Heart right ventricle (tissue), 16 donors: ENCODE measurements at regions not wholly inside any gene's neighbourhood (a gene's known extent, or its start where the extent isn't known, plus 50 kb on each side); places are given as distances from the start of the nearest gene placed in this dataset.
"Not testable (repeated sequence)": the region's sequence is repeated elsewhere in the genome, so short reads cannot be mapped to it uniquely, and the experiment has no call there.

Source experiments
- ATAC-seq, 8 donors: fragments of 200-7000 bp; cut with Tn5 transposase; one replicate each; pipeline ENCODE4 v1.9.1; 2020; ENCODE audit warnings: mild to moderate bottlenecking in 8 of 8, moderate library complexity in 8 of 8, moderate number of reproducible peaks in 1 of 8
- DNase-seq, 2 donors: peaks; one replicate each; pipeline ENCODE4 v3.0.0-alpha.2; 2020
- H3K27ac ChIP-seq, 10 donors: fragments of 200-600 bp; sonication (generic) in 2 of 10; one replicate each; pipeline versions ENCODE4 v1.5.0 to v1.8.0; 2020 to 2022; ENCODE audit warnings: mild to moderate bottlenecking in 3 of 10
- H3K27me3 ChIP-seq, 7 donors: fragments of 200-600 bp; one replicate each; pipeline ENCODE4 v1.8.0; 2021 to 2022; ENCODE audit warnings: mild to moderate bottlenecking in 2 of 7
- H3K36me3 ChIP-seq, 9 donors: fragments of 200-600 bp; sonication (generic) in 1 of 9; one replicate each; pipeline versions ENCODE4 v1.5.0 to v1.8.0; 2020 to 2022; ENCODE audit warnings: mild to moderate bottlenecking in 2 of 9
- H3K4me1 ChIP-seq, 9 donors: fragments of 200-600 bp; sonication (generic) in 1 of 9; one replicate each; pipeline versions ENCODE4 v1.5.0 to v1.8.0; 2020 to 2022; ENCODE audit warnings: mild to moderate bottlenecking in 4 of 9
- H3K4me3 ChIP-seq, 10 donors: fragments of 200-600 bp; sonication (generic) in 2 of 10; one replicate each; pipeline versions ENCODE4 v1.5.0 to v1.8.0; 2020 to 2022; ENCODE audit warnings: mild to moderate bottlenecking in 7 of 10, moderate library complexity in 2 of 10
- H3K9me3 ChIP-seq, 11 donors: fragments of 200-600 bp in 10 of 11; sonication (generic) in 2 of 11; one replicate each; pipeline versions ENCODE4 v1.5.0 to v1.8.0; 2013 to 2022; ENCODE audit warnings: mild to moderate bottlenecking in 2 of 11, control low read depth in 1 of 11, moderate library complexity in 1 of 11
- CTCF ChIP-seq, 9 donors: fragments of 200-600 bp; sonication (generic) in 2 of 9; IDR thresholded peaks; one replicate each; pipeline versions ENCODE4 v1.5.0 to v1.8.0; 2021 to 2022; ENCODE audit warnings: antibody characterized with exemption in 9 of 9, mild to moderate bottlenecking in 5 of 9, moderate library complexity in 1 of 9
- WGBS, 2 donors: extraction: QIAGEN DNeasy Blood & Tissue Kit; methylation state at CpG; one replicate each; pipeline ENCODE4 v1.1.7; 2013; ENCODE audit warnings: inconsistent platforms in 1 of 2; 5-methylcytosine and 5-hydroxymethylcytosine counted together
- intact Hi-C, 10 donors: fragments of 100-400 bp; cut with DNase I; formaldehyde crosslinking; loops; one replicate each; pipeline versions ENCODE4 v1.11.1 to v1.14.2; 2022
- donor health status: Arrhythmogenic right ventricular cardiomyopathy.
- donor health status: ischemic (EF 13 %, LVEDD 7.1; RV severe dilation, severe dysfunction).
- donor health status: healthy with polysubstance abuse.
- donor health status: DM: no; HTN: yes; CAD: no.
- donor health status: DM: no; HTN: no; CAD: no.
- donor health status: ischemic (EF 25% LVEDD 6.9; RV normal size, moderate dysfunction).
- donor health status: ischemic (EF 25% LVEDD 5.7; RV mildly dilated, moderate dysfunction).
- donor health status: healthy.
- donor health status: DM: yes; HTN: yes; CAD: no.
- donor health status: Ischemic cardiomyopathy.
- donor health status: ischemic (EF 35%, LVEDD 5.7; RV mildly dilated, moderate dysfunction).
- donor health status: nonischemic (EF 11% LVEDD 7.7; RV severe dilation, severe dysfunction).
- donor health status: DM: yes; HTN: yes; CAD: no.
- donor health status: PGD.
- donor health status: ischemic (EF 29% LVEDD 5.4; RV normal size, mild dysfunction).
- donor health status: nonischemic (EF 23%, LVEDD 6.1; RV moderate dilation, normal function).

GRCh38 chrX:55839485-55839884 is 121.9 kb downstream of the RRAGB start:
- Histone ChIP-seq H3K27me3 (no peaks in the 10 kb centered on the region), H3K36me3 (no peaks in the 10 kb centered on the region), H3K4me3 (no peak overlapping the region), H3K4me1 (no peaks in the 10 kb centered on the region), H3K27ac (no peak overlapping the region), H3K9me3 (peaks cover 0 to 15% (median 0%) of the 10 kb centered on the region in 11 donors)
- WGBS, 2 donors: 50 to 80% methylated on average over 2 of the region's 2 CpGs
- ATAC-seq (no peak), DNase-seq (no peak)
- no peak for TF ChIP-seq CTCF (IDR thresholded peaks at IDR 0.05)
- intact Hi-C loops: no loop called here

DNA sequence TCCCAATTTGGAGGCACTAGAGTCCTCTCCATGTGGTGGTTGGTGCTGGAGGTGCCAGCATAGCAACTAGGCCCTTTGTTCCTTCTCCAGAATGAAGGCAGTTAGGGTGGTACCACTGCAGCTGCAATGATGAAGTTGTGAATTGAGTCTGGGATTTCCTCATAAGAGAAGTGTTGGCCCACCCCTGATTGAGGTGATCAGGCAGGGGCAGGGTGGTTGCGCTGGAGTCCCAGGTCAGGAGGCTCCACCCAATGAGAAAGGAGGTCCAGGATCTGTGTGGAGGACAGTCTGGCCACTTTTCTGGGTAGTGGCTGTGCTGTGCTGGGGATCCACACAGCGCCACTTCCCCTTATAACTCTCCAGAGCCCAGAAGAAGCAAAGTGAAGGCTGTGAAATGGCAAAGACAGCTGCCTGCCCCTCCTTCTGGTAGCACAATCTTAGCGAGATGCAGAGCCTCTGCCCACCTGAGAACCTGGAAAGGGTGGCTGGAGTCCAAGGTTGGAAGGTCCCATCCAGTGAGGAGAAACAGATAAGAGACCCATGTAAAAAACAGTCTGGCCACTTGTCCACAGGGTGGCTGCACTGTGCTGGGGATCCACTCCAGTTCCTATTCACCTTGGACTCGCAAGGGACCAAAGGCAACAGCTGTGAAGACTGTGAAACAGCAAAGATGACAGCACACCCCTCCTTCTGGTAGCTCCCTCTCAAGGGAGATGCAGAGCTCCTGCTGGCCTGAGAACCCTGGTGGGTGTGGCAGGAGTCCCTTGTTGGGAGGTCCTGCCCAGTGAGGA is 124.6 kb downstream of the RRAGB start:
- Histone ChIP-seq H3K27me3 (no peaks in the 10 kb centered on the region), H3K27ac (no peak overlapping the region), H3K9me3 (peaks cover 0 to 20% (median 0%) of the 10 kb centered on the region in 11 donors), H3K4me3 (no peak overlapping the region), H3K36me3 (no peaks in the 10 kb centered on the region), H3K4me1 (no peaks in the 10 kb centered on the region)
- TF ChIP-seq CTCF (IDR thresholded peaks at IDR 0.05): no peak
- DNase-seq (no peak), ATAC-seq (no peak)
- 75 to 79% methylated on average over 4 of the region's 4 CpGs for WGBS, 2 donors
- intact Hi-C loops: no loop called here

DNA sequence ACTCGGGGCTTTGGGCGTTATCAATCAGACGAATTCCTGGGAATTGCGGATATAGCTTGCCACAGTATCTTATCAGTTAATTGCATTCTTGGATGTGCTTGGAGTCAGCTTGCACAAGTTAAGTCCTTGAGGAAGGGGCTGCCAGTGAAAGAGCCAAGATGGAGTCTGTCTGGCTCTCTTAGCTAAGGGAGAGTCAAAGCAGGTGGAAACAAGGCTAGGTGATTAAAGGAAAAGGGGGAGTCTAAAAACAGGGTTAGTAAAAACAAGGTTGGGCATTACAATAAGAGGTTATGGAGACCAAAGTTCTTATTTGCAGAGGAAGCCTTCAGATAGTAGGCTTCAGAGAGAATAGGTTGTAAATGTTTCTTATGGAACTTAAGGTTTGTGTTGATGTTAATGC is 149.2 kb downstream of the RRAGB start:
- H3K4me3 ChIP-seq, H3K27ac ChIP-seq, ATAC-seq, H3K36me3 ChIP-seq, intact Hi-C loops, DNase-seq, H3K4me1 ChIP-seq, H3K9me3 ChIP-seq: not testable (repeated sequence)
- peaks cover 0 to 18% (median 0%) of the 10 kb centered on the region in 7 donors for H3K27me3 ChIP-seq
- 12 to 33% methylated on average over 4 of the region's 4 CpGs for WGBS, 2 donors

GRCh38 chrX:55867181-55867651 is 149.7 kb downstream of the RRAGB start:
- Histone ChIP-seq H3K27me3 (peaks cover 0 to 18% (median 0%) of the 10 kb centered on the region in 7 donors), H3K4me3 (no peak overlapping the region), H3K27ac (no peak overlapping the region), H3K4me1 (no peaks in the 10 kb centered on the region), H3K9me3 (no peaks in the 10 kb centered on the region), H3K36me3 (no peaks in the 10 kb centered on the region)
- WGBS, 2 donors: 60 to 85% methylated on average over 1 of the region's 1 CpG
- intact Hi-C loops: no loop called here
- ATAC-seq (no peak), DNase-seq (no peak)
- no peak for TF ChIP-seq CTCF (IDR thresholded peaks at IDR 0.05)

DNA sequence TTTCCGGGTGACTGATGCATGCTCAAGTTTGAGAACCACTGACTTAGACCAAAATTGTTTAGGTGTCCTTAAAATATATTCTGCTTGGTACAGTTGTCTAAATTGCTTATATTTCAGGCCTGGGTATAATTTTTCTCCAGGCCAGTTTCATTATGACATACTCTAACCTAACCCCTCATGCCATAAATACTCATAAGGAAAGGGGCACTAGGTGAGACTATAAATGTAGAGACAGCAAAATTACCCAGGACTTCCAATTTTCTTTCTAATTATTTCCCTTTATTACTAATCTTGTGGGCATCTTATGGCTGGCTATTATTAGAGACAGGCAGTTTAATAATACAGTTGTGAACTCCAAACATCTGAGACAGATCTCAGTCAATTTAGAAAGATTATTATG is 150.2 kb downstream of the RRAGB start:
- no peaks in the 10 kb centered on the region for H3K4me1 ChIP-seq
- H3K27ac ChIP-seq: no peak overlapping the region
- WGBS, 2 donors: 92 to 94% methylated on average over 1 of the region's 1 CpG
- no peak for DNase-seq
- no peak for ATAC-seq
- no peaks in the 10 kb centered on the region for H3K9me3 ChIP-seq
- no peaks in the 10 kb centered on the region for H3K36me3 ChIP-seq
- H3K27me3 ChIP-seq: peaks cover 0 to 17% (median 0%) of the 10 kb centered on the region in 7 donors
- no peak overlapping the region for H3K4me3 ChIP-seq
- intact Hi-C loops: no loop called here
- TF ChIP-seq CTCF (IDR thresholded peaks at IDR 0.05): no peak
